Suppressor macrophage treated with lipopolysaccharide for 1 hour (primary cell): ENCODE measurements at regions not wholly inside any gene's neighbourhood (a gene's known extent, or its start where the extent isn't known, plus 50 kb on each side); places are given as distances from the start of the nearest gene placed in this dataset.
"Not testable (repeated sequence)": the region's sequence is repeated elsewhere in the genome, so short reads cannot be mapped to it uniquely, and the experiment has no call there.

Experiments used
- DNase-seq, 3 donors: peaks; one replicate each; pipeline ENCODE4 v3.0.0-alpha.2; 2020 to 2022

DNA sequence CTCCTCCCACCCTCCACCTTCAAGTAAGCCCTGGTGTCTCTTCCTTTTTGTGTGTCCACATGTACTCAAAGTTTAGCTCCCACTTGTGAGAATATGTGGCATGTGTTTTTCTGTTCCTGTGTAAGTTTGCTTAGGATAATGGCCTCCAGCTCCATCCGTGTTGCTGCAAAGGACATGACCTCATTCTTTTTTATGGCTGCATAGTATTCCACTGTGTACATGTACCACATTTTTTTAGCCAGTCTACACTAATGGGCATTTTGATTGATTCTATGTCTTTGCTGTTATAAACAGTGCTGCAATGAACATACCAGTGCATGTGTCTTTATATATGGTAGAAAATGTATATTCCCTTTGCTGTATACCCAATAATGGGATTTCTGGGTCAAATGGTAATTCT is 710.9 kb downstream of the CCSER2 start:
- DNase-seq: no peak

- DNase-seq: no peak
Observed at GRCh38 chr10:85043207-85043606, 714.8 kb downstream of the CCSER2 start.

DNA sequence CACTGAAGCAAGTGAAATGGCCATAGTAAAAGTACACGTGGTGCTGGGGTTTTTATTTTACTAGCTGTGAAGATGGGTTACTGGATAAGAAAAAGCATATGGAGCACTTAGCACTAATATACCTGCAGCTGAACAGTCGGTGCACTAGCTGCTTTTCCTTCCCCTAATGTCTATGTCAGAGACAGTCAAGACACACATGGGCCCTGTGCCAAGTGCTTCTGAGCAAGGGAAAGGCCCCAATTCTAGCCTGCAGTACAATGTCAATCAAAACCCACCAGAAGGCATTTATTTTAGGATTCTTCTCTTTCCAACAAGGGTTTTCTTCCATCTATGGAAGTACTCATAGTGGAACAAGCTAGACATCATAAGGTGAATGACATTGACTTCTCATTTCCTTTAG is 716.7 kb downstream of the CCSER2 start:
- DNase-seq: no peak

DNA sequence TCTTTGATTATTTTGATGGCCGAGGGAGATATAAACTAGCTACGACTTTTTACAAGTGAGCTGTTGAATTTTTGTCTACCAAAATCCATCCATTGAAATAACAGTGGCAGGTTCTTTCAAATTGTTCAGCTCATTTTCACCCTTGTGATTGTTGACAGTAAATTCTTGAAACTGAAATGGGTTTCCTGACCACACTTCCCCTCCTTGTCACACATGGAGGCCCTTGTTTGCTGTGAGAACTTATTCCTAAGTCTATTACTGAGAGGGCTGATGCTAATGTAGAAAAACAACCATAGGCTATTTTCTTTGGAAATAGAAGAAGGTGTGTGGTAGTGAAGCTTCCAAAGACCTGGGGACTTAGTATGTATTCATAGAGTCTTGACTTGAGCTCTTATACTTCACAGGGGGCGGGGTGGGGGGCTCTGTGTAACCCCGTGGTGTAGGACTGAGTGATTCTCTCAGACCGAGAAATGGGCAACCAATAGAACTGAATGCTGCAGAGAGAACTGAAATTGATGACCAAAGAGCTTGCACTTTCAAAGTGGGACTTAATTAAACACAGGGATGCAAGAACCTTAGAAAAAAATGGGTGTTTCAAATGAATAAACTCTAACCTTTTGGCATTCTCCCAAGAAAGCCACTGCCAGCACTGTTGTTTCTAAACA is 718.9 kb downstream of the CCSER2 start:
- no peak for DNase-seq

DNA sequence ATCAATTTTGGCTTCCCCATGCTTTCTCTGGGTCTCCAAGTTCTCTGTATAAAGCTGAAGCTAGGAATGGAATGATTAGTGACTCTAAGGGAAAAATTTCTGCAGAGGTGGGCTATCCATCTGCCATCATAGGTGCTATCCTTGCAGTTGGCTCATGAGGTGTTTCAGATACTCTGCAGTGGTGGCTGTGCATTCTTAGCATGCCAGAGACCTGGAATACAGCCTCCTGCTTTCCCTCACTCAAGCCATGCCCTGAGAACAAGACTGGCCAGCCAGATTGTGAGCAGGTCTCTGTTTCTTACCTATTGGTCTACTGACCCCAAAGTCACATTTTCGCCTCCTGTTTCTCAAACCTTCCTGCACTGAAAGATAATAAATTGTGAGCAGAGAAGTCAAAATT is 719.6 kb downstream of the CCSER2 start:
- no peak for DNase-seq

DNA sequence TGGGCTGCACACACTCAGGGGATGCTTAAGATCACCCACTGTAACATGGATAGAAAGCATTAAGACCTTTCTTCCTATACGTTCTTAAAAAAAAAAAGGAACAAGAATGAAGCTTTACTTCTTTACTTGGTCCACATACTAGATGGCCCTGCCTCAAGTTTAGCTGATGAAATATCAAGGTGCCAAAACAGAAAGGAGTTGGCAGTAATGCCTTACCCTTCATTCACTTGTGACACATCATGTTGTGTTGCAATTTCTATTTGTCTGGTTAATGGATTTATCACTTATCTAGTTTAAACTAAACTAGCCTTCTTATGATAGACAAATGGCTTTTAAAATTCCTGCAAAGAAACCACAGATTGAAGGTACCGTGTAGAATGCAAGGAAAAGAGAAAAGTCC is 720.3 kb downstream of the CCSER2 start:
- no peak for DNase-seq

DNA sequence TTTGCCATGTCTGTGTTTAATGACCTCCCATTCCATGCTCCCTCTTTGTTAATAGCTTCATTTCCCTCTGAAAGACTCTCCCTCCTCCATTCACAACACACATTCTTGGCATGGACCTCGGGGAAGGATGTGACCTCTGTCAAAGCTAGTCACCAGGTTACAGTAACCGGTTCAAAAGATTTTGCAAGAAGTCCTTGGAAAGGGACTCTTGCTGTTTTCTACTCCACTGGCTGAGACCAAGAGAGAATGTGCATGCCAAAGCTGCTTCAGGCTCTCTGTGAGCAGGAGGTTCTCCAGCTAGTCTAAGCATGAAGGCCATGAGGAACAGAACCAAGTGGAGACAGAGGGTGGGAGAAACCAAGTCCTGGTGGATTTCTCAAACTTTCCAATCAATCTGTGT is 732.6 kb downstream of the CCSER2 start:
- DNase-seq: no peak

GRCh38 chr10:85061401-85061800 is 733.0 kb downstream of the CCSER2 start:
- no peak for DNase-seq

DNA sequence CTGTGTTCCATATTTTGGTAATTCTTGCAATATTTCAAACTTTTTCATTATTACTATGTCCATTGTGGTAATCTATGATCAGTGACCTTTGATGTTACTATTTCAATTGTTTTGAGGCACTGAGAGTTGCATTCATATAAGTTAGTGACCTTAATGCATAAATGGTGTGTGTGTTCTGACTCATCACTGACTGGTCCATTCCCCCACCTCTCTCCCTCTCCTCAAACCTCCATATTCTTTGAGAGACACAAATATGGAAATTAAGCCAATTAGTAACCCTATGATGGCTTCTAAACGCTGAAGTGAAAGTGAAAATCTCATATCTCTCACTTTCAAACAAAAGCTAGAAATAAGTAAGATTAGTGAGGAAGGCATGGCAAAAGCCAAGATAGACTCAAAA is 739.6 kb downstream of the CCSER2 start:
- no peak for DNase-seq

- DNase-seq: no peak
Observed at GRCh38 chr10:85080934-85081333, 752.5 kb downstream of the CCSER2 start.

DNA sequence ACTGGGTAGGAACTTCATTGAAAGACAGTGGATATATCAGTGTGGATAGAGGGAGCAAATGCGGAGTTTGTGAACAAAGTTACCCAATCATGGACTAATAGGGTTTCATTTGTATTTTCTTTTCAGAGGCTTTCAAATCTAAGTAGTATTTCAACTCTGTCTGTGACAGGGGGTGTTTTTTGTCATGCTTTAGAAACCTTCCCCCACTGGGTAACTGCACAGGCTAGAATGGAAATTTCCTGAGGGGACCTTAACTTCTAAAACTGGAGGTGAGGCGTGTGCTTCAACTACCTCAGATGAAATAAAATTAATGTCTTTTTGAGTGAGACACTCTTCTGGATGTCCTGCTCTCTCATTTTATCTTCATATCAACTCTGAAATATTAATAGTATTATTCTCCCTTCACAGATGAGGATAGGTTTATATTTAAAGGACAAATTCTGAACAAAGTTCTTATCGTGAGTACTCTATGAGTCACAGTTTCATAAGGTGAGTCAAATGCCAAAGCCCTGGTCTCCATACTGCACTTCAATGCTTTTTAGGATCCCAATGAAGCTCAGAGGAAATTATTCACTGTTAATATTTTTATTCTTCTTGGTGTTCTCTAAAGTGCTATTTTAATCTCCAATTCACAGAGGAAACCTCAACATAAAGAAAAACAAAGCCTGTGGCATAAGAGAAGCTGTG is 770.6 kb downstream of the CCSER2 start:
- DNase-seq: no peak

- DNase-seq: no peak
Observed at GRCh38 chr10:85100495-85100894, 772.1 kb downstream of the CCSER2 start.

- no peak for DNase-seq
Observed at GRCh38 chr10:85105614-85106255, 777.3 kb downstream of the CCSER2 start.

GRCh38 chr10:85111271-85111670 is 782.9 kb downstream of the CCSER2 start:
- DNase-seq: no peak

DNA sequence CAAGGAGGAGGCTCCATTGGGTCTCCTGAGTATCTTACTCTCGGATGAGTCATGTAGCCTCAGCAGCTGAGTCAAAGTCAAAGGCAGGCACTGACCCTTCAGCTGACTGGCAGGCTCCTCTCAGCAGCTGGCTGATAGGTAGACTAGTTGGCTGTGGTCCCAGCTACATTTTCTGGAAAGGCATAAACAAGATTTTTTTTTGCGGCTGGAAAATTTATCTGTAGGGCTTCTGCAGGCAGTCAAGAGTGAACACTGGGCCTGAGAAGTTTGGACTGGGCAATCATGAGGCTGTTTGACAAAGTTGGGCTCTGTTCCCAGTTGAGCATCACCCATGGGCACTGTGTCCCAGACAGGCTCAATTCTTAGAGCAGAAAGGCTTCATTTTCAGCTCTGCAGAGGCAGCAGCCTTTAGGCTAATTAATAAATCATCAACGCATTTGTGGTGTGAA is 796.2 kb downstream of the CCSER2 start:
- no peak for DNase-seq

- no peak for DNase-seq
Observed at GRCh38 chr10:85137253-85137652, 808.9 kb downstream of the CCSER2 start.

GRCh38 chr10:85138046-85138445 is 809.7 kb downstream of the CCSER2 start:
- no peak for DNase-seq

GRCh38 chr10:85139124-85139523 is 810.7 kb downstream of the CCSER2 start:
- no peak for DNase-seq

GRCh38 chr10:85141520-85141919 is 813.1 kb downstream of the CCSER2 start:
- not testable (repeated sequence) for DNase-seq

GRCh38 chr10:85145966-85146365 is 817.6 kb downstream of the CCSER2 start:
- no peak for DNase-seq

- DNase-seq: no peak
Observed at GRCh38 chr10:85147346-85148250, 819.2 kb downstream of the CCSER2 start.

- DNase-seq: no peak
Observed at GRCh38 chr10:85148693-85149640, 820.6 kb downstream of the CCSER2 start.
